Activated CD4-positive, alpha-beta memory T cell treated with anti-CD3 and anti-CD28 coated beads, Interleukin-2, amount 10 ng/mL, durations not matched to agents 7 days and 5 days (primary cell): ENCODE measurements at regions not wholly inside any gene's neighbourhood (a gene's known extent, or its start where the extent isn't known, plus 50 kb on each side); places are given as distances from the start of the nearest gene placed in this dataset.

Experiments used
- CTCF ChIA-PET: fragments of 350-600 bp; sonication (Branson Sonifier 250); formaldehyde crosslinking; loops from one replicate; lab custom pipeline; 2021; ENCODE audit warnings: antibody characterized with exemption, inconsistent platforms; lab: Charles Lee
- POLR2A ChIA-PET: fragments of 350-600 bp; sonication (Branson Sonifier 250); formaldehyde crosslinking; loops from one replicate; lab custom pipeline; 2021; ENCODE audit warnings: antibody characterized with exemption; lab: Charles Lee
- DNase-seq: peaks from one replicate; pipeline ENCODE4 v3.0.0-alpha.2; 2020
- H3K27ac Mint-ChIP-seq: one replicate; pipeline ENCODE4 v1.8.0; 2021; ENCODE audit warnings: mild to moderate bottlenecking, mixed read lengths
- H3K27me3 Mint-ChIP-seq: one replicate; pipeline ENCODE4 v1.8.0; 2021; ENCODE audit warnings: mixed read lengths
- H3K36me3 Mint-ChIP-seq: one replicate; pipeline ENCODE4 v1.8.0; 2021; ENCODE audit warnings: low read depth, mixed read lengths
- H3K4me1 Mint-ChIP-seq: one replicate; pipeline ENCODE4 v1.8.0; 2021; ENCODE audit warnings: mixed read lengths
- H3K4me3 Mint-ChIP-seq: one replicate; pipeline ENCODE4 v1.8.0; 2021; ENCODE audit warnings: mild to moderate bottlenecking, mixed read lengths
- H3K9me3 Mint-ChIP-seq: one replicate; pipeline ENCODE4 v1.8.0; 2021; ENCODE audit warnings: mixed read lengths

DNA sequence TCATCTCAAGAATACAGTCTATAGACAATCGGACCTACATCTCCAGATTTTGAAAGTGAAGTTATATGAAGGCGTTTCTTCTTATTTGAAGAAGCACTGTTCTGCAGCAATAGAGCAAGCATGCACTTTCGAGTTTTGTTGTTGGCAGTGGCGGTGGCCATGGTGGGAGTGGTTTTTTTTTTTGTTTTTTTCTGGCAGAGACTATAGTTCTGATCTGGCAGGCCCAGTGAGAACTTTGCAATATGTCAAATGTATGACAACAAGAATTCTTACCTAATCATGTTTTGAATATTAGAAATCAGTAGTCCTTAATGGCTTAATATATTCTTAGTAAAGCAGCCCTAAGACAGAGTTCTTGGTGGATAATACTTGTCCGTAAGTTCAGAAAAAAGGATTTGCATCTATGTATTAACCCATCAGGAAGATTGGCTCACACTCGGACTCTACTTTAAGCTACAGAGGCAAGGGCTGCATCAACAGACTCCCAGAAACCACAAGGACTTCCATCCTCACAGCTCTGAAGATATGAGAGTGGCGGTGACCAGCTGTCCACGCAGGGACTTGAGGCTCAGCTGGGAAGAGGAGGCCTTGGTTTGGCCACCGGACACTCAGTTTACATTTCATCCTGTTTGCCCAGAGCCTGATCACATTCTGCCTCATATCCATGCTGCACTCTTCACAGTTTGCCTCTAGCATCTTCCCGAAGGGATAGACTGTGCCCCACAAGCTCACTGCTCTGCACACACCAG, 124.1 kb upstream of the THBS1 start:
- POLR2A ChIA-PET, result no interaction called here
- peaks cover 4% of the 10 kb centered on the region for H3K4me1 Mint-ChIP-seq
- no peak for DNase-seq
- H3K4me3 Mint-ChIP-seq, result no peak overlapping the region
- peaks cover 2% of the 10 kb centered on the region for H3K9me3 Mint-ChIP-seq
- H3K27ac Mint-ChIP-seq, result no peak overlapping the region
- CTCF ChIA-PET, result no interaction called here
- H3K27me3 Mint-ChIP-seq, result peaks cover 9% of the 10 kb centered on the region
- H3K36me3 Mint-ChIP-seq, result no peaks in the 10 kb centered on the region

DNA sequence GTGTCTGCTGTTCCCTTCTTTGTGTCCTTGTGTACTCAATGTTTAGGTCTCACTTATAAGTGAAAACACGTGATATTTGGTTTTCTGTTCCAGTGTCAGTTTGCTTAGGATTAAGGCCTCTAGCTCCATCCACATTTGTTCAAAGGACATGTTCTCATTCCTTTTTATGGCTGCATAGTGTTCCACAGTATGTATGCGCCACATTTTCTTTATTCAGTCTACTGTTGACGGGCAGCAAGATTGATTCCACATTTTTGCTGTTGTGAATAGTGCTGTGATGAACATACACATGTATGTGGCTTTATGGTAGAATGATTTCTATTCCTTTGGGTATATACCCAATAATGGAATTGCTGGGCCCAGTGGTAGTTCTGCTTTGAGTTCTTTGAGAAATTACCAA, 122.7 kb upstream of the THBS1 start:
- POLR2A ChIA-PET, result no interaction called here
- Mint-ChIP-seq H3K9me3 (peaks cover 2% of the 10 kb centered on the region), H3K27ac (no peak overlapping the region), H3K27me3 (peaks cover 12% of the 10 kb centered on the region), H3K4me3 (no peak overlapping the region), H3K4me1 (peaks cover 4% of the 10 kb centered on the region), H3K36me3 (no peaks in the 10 kb centered on the region)
- CTCF ChIA-PET, result interaction anchor here (0.6 kb wide), 1 partner anchor 1984 kb away, joined by 3 read pairs; no protein-coding TSS in a partner anchor
- DNase-seq, result no peak

DNA sequence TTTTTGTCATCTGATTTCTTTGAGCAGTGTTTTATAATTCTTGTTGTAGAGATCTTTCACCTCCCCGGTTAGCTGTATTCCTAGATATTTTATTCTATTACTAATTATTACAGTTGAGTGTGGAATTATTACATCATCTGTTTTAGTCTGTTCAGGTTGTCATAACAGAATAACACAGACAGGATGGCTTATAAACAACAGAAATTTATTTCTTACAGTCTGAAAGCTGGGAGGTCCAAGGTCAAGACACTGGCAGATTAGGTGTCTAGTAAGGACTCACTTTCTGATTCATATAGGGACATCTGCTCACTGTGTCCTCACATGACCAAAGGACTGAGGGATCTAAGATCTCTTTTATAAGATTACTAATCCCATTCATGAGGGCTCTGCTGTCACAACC, 121.3 kb upstream of the THBS1 start:
- peaks cover 2% of the 10 kb centered on the region for H3K9me3 Mint-ChIP-seq
- H3K36me3 Mint-ChIP-seq, result no peaks in the 10 kb centered on the region
- ChIA-PET POLR2A (no interaction called here), CTCF (no interaction called here)
- DNase-seq, result no peak
- no peak overlapping the region for H3K4me3 Mint-ChIP-seq
- no peak overlapping the region for H3K27ac Mint-ChIP-seq
- H3K4me1 Mint-ChIP-seq, result no peaks in the 10 kb centered on the region
- H3K27me3 Mint-ChIP-seq, result peaks cover 7% of the 10 kb centered on the region

DNA sequence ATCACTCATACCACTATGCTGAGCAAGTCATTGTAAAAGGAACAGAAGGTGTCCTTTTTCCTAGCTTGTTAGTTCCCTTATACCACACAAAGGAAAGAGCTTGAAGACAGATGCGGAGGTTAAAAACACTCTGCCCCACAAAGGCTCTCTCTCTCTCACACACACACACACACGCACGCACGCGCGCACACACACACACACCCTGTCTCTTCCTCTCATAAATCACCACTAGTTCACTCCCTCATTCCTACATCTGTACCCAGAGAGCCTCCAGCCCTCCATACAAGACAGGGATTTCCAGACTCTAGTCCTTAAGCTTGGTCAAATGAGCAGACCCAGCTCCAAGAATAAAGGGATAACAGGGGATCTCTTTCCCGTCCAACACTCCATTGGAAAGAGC, 120.1 kb upstream of the THBS1 start:
- H3K4me1 Mint-ChIP-seq, result no peaks in the 10 kb centered on the region
- H3K36me3 Mint-ChIP-seq, result no peaks in the 10 kb centered on the region
- no peak for DNase-seq
- POLR2A ChIA-PET, result no interaction called here
- H3K4me3 Mint-ChIP-seq, result no peak overlapping the region
- peaks cover 7% of the 10 kb centered on the region for H3K27me3 Mint-ChIP-seq
- no peak overlapping the region for H3K27ac Mint-ChIP-seq
- CTCF ChIA-PET, result no interaction called here
- H3K9me3 Mint-ChIP-seq, result peaks cover 2% of the 10 kb centered on the region

DNA sequence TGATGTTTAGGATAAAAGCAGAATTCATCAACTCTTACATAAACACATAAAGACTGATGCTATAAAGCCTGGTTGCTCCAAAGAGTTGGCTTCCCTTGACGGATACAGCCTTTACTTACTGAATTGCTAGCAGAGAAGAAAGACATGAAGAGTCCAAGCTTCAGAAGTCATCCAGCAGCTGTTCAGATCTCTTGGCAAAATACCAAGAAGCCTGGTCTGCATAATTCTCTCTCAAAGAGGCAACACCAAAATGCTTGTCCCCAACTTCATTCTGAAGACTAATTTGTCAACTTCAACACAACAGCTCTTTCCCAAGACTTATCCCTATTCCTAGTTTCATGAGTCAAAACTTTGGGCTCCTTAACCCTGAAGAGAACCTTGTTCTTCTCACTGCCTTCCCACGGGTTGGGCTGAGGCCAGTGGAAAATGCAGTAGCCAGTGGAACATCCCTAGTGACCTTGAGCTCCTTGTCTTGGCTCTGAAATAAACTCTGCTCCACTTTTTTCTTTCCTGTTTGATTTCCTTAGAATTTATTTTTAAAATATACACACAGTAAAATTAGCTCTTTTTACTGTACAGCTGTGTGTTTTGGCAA, 119.2 kb upstream of the THBS1 start:
- H3K4me3 Mint-ChIP-seq, result no peak overlapping the region
- DNase-seq, result no peak
- peaks cover 7% of the 10 kb centered on the region for H3K27me3 Mint-ChIP-seq
- H3K4me1 Mint-ChIP-seq, result no peaks in the 10 kb centered on the region
- H3K36me3 Mint-ChIP-seq, result no peaks in the 10 kb centered on the region
- H3K27ac Mint-ChIP-seq, result no peak overlapping the region
- ChIA-PET POLR2A (no interaction called here), CTCF (interaction anchor here (1.5 kb wide), 1 partner anchor 10 kb away, joined by 4 read pairs; no protein-coding TSS in a partner anchor)
- peaks cover 2% of the 10 kb centered on the region for H3K9me3 Mint-ChIP-seq

DNA sequence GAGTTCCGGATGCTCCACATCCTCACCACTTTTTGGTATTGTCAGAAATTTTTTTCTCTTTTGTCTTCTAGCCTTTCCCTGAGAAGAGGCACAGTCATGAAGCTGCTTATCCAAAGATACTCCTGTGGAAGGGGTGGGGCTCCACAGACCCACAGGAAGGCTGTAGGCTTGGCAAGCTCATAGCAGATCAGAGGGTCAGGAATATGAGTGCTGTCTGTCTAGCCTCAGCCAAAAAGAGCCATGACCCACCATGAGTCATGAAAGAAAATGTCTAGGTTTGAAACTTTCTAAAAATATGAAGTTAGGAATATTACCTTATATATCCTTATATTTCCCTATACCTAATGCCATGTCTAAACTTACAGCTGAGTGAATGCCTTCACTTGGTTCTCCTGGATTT, 118.2 kb upstream of the THBS1 start:
- Mint-ChIP-seq H3K36me3 (no peaks in the 10 kb centered on the region), H3K9me3 (peaks cover 2% of the 10 kb centered on the region), H3K27me3 (peaks cover 7% of the 10 kb centered on the region), H3K4me3 (no peak overlapping the region), H3K27ac (no peak overlapping the region), H3K4me1 (no peaks in the 10 kb centered on the region)
- ChIA-PET POLR2A (no interaction called here), CTCF (interaction anchor here (1.5 kb wide), 1 partner anchor 9 kb away, joined by 4 read pairs; no protein-coding TSS in a partner anchor)
- no peak for DNase-seq

DNA sequence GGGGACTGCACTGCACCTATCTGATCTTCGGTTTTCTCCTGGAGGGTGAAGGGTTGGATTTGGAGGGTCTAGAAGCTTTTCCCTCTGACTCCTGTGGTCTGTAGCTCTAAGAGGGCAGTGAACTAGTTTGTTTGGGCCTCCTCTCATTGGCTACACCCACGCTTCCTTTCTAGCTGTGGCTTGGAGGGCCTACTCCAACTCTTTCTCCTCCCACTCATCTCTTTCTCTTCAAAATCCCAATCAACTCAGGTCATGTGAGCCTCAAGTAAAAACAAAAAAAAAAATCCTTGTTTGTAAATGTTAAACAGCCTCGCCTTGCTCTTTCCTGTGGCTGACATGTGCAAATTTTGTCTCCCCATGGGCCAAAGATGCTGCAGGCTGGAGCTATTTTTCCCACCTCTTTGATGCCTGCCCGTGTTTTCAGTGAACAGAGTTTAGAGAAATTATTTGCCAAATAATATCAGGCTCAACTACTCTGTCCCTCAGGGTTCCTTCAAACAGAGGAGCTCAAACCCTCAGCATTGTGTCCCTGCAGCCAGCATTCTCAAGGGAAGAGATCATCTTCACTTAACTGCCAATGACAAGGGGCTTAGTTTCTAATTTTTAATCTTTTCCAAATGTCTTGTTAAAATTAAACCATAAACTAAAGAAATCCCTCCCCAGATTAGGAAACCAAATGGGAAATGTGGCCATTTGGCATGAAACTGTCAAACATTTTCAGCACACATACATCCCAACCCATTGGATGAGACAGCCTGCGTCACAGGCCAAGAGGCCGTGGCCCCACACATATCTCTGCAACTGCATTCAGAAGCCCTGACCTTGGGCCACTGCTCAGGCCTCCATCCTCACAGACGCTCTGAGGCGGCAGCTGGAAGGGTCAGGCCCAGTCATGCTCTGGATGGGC, 114.8 kb upstream of the THBS1 start:
- Mint-ChIP-seq H3K27ac (no peak overlapping the region), H3K4me1 (no peaks in the 10 kb centered on the region), H3K9me3 (no peaks in the 10 kb centered on the region), H3K36me3 (no peaks in the 10 kb centered on the region), H3K27me3 (peaks cover 14% of the 10 kb centered on the region), H3K4me3 (no peak overlapping the region)
- CTCF ChIA-PET, result no interaction called here
- no peak for DNase-seq
- POLR2A ChIA-PET, result no interaction called here

DNA sequence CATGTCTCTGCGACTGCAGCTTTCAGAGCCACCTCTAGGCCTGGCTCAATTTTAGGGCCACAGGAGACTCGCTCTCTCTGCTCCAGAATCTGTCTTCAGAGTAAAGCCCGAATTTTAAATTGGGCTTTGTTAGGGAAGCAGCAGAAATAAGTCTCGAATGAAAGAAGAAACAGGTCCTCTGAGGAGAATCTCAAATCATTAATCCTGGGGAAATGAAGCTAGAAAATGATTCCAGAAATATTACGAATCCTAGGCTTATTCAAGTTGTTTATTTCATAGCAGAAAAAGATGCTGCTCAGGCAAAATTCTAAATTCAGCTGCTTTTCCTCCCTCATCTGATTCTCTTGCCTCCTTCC, 114.2 kb upstream of the THBS1 start:
- Mint-ChIP-seq H3K9me3 (no peaks in the 10 kb centered on the region), H3K27ac (no peak overlapping the region), H3K4me1 (no peaks in the 10 kb centered on the region), H3K4me3 (no peak overlapping the region), H3K27me3 (peaks cover 13% of the 10 kb centered on the region), H3K36me3 (no peaks in the 10 kb centered on the region)
- POLR2A ChIA-PET, result no interaction called here
- CTCF ChIA-PET, result no interaction called here
- no peak for DNase-seq

DNA sequence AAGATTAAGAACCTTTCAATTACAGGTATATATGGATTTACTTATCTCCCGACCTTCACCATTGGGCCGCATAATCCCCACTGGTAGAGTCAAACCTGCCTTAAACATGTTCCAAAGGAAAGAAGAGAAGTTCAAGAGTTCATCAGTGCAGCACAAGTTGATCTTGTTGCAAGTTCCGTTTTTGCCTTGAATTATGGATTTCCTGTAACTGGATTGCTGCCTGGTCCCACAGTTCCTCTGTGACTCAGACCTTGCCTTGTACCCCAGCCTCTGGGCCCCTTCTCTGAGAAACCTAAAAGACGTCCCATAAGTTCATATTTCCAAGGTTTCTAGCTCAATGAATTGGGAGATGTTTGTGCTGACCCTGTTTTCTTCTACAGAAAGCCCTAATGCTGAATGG, 112.5 kb upstream of the THBS1 start:
- H3K27ac Mint-ChIP-seq, result no peak overlapping the region
- no peak for DNase-seq
- H3K36me3 Mint-ChIP-seq, result no peaks in the 10 kb centered on the region
- ChIA-PET POLR2A (no interaction called here), CTCF (no interaction called here)
- no peaks in the 10 kb centered on the region for H3K9me3 Mint-ChIP-seq
- peaks cover 8% of the 10 kb centered on the region for H3K27me3 Mint-ChIP-seq
- H3K4me3 Mint-ChIP-seq, result no peak overlapping the region
- no peaks in the 10 kb centered on the region for H3K4me1 Mint-ChIP-seq

DNA sequence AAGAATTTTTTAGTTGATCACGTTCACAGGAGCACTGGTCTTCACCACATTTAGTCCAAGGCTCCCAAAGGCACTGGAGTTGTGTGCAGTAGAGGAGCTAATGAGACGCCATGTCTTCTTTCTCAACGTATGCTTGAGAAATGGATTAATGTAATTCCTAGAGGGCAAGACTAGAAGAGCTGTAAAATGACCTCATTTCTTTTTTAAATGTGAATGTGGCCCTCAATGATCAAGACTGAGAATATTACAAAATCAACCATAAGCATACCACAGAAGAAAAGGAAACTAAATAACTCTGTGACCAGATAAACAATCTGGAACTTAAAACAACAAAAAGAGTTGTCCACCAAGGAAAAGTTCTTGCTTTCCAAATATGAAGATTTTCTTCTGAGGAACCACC, 112.1 kb upstream of the THBS1 start:
- Mint-ChIP-seq H3K27ac (no peak overlapping the region), H3K36me3 (no peaks in the 10 kb centered on the region), H3K4me3 (no peak overlapping the region), H3K4me1 (no peaks in the 10 kb centered on the region), H3K27me3 (peaks cover 8% of the 10 kb centered on the region), H3K9me3 (no peaks in the 10 kb centered on the region)
- POLR2A ChIA-PET, result no interaction called here
- no peak for DNase-seq
- CTCF ChIA-PET, result no interaction called here

DNA sequence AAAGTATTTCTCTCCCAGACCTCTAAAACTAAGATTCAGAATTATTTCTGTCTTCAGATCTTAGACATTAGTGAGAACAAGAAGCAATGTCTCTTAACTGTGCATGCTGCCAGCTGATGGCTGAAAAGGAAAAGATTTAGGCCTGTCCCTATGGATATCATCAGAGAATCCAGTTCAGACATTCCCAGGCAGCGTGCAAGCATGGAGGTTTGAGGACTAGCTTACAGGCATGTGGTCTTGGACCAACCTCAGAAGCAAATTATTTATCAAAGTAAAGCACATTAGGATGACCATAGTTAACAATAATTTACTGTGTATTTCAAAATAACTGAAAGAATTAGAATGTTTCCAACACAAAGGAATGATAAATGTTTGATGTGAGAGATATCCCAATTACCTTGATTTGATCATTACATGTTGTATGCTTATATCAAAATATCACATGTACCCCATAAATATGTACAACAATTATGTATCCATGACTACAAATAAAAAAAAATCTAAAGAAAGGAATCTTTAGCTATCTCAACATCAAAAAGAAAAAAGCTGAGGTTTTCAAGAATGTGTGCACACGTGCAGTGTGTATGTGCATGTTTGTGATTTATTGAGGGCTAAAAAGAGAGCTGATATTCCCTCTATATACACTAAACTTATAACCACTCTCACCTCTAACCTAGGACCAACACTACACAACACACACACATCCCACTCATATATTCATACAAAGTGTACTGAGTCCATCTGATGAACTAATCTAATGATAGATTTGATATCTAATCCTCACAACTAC, 108.9 kb upstream of the THBS1 start:
- peaks cover 10% of the 10 kb centered on the region for H3K27me3 Mint-ChIP-seq
- ChIA-PET POLR2A (no interaction called here), CTCF (interaction anchor here (0.6 to 1.0 kb wide), 2 partner anchors 10 to 446 kb away, joined by 4 to 6 read pairs; no protein-coding TSS in a partner anchor)
- no peaks in the 10 kb centered on the region for H3K4me1 Mint-ChIP-seq
- H3K9me3 Mint-ChIP-seq, result no peaks in the 10 kb centered on the region
- no peak for DNase-seq
- H3K4me3 Mint-ChIP-seq, result no peak overlapping the region
- H3K36me3 Mint-ChIP-seq, result no peaks in the 10 kb centered on the region
- no peak overlapping the region for H3K27ac Mint-ChIP-seq

DNA sequence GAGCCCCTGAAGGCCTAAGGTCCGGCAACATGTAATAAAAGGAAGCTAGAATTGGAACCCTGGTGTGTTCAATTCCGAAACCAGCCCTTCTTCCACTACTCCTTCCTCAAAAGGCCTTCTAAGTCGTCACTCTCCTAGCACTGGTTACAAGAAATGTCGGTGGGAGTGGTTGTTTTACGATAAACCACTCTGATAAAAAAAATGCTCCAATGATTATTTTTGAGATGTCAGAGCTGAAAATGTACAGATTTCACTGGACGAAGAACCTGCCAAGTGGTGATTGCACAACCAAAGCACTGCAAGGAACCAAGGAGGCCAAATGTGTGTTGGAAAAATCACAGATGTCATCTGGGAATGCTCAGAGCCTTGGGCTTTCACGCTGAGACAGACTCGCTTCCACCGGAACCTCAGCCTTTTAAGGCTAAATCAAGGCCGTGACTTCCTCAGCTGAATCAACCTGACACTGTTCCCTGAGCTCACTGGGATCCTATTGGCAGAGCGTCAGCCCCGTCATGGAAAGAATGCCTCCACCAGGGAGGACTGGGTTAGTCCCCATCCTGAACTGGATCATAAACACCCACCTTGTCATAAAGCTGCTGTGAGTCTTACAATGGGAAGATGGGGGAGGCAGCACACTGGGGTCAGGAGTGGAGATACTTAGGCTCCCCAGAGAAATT, 108.1 kb upstream of the THBS1 start:
- Mint-ChIP-seq H3K9me3 (no peaks in the 10 kb centered on the region), H3K4me1 (no peaks in the 10 kb centered on the region), H3K27me3 (peaks cover 14% of the 10 kb centered on the region), H3K4me3 (no peak overlapping the region), H3K36me3 (no peaks in the 10 kb centered on the region), H3K27ac (no peak overlapping the region)
- no peak for DNase-seq
- ChIA-PET CTCF (interaction anchor here (0.6 kb wide), 1 partner anchor 445 kb away, joined by 6 read pairs; no protein-coding TSS in a partner anchor), POLR2A (no interaction called here)
